Upper lobe of left lung (tissue), 4 donors: ENCODE measurements at regions not wholly inside any gene's neighbourhood (a gene's known extent, or its start where the extent isn't known, plus 50 kb on each side); places are given as distances from the start of the nearest gene placed in this dataset.
"Not testable (repeated sequence)": the region's sequence is repeated elsewhere in the genome, so short reads cannot be mapped to it uniquely, and the experiment has no call there.

Experiments used
- EP300 ChIP-seq, 4 donors: sonication (generic); formaldehyde crosslinking; IDR thresholded peaks; one replicate each; pipeline ENCODE4 v1.5.1; 2017; ENCODE audit warnings: antibody characterized with exemption in 4 of 4, control low read depth in 2 of 4
- POLR2A ChIP-seq, 4 donors: fragments of 450-650 bp; IDR thresholded peaks; one replicate each; pipeline ENCODE4 v1.5.1; 2016 to 2017; ENCODE audit warnings: antibody characterized with exemption in 4 of 4, mild to moderate bottlenecking in 2 of 4
- POLR2AphosphoS5 ChIP-seq, 2 donors: sonication (generic); formaldehyde crosslinking; IDR thresholded peaks; one replicate each; pipeline ENCODE4 v1.5.1; 2017; ENCODE audit warnings: antibody characterized with exemption in 2 of 2
- TF ChIP-seq, protein P1 (sequence below), 6 experiments: fragments of 450-650 bp in 4 of 6; fragments of 200-600 bp in 2 of 6; sonication (generic) in 2 of 6; IDR thresholded peaks; one replicate each; pipeline ENCODE4 v1.5.1; 2016 to 2019; ENCODE audit warnings: antibody characterized with exemption in 6 of 6

DNA sequence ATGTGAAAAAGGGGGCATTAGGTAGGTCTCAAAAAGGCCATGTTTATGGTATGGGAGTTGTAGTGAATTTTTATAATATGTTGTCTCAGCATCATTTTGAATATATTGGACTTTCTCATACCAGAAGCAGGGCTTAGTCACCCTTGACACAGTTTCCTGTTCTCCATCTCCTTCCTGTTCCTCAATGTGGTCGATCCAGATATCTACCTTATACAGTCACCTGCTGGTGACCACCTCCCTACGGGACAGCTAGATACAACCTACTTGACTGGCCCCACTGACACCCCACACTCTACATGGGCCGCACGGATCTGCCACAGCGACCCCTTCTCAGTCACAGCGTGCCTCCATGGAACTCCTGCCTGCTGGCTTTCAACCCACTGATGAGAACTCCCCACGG lies 193.5 kb upstream of the ATP6AP2 start:
- TF ChIP-seq EP300, POLR2A, POLR2AphosphoS5 (IDR thresholded peaks at IDR 0.05): not testable (repeated sequence)
- TF ChIP-seq, protein P1, sequence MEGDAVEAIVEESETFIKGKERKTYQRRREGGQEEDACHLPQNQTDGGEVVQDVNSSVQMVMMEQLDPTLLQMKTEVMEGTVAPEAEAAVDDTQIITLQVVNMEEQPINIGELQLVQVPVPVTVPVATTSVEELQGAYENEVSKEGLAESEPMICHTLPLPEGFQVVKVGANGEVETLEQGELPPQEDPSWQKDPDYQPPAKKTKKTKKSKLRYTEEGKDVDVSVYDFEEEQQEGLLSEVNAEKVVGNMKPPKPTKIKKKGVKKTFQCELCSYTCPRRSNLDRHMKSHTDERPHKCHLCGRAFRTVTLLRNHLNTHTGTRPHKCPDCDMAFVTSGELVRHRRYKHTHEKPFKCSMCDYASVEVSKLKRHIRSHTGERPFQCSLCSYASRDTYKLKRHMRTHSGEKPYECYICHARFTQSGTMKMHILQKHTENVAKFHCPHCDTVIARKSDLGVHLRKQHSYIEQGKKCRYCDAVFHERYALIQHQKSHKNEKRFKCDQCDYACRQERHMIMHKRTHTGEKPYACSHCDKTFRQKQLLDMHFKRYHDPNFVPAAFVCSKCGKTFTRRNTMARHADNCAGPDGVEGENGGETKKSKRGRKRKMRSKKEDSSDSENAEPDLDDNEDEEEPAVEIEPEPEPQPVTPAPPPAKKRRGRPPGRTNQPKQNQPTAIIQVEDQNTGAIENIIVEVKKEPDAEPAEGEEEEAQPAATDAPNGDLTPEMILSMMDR (IDR thresholded peaks at IDR 0.05), result not testable (repeated sequence)
